ENCODE measurements at regions not wholly inside any gene's neighbourhood (a gene's known extent, or its start where the extent isn't known, plus 50 kb on each side); places are given as distances from the start of the nearest gene placed in this dataset.
"Not testable (repeated sequence)": the region's sequence is repeated elsewhere in the genome, so short reads cannot be mapped to it uniquely, and the experiment has no call there.

GRCh38 chr15:84097053-84097452, 138.5 kb upstream of the GOLGA6L4 start:
- TF ChIP-seq, protein P1, sequence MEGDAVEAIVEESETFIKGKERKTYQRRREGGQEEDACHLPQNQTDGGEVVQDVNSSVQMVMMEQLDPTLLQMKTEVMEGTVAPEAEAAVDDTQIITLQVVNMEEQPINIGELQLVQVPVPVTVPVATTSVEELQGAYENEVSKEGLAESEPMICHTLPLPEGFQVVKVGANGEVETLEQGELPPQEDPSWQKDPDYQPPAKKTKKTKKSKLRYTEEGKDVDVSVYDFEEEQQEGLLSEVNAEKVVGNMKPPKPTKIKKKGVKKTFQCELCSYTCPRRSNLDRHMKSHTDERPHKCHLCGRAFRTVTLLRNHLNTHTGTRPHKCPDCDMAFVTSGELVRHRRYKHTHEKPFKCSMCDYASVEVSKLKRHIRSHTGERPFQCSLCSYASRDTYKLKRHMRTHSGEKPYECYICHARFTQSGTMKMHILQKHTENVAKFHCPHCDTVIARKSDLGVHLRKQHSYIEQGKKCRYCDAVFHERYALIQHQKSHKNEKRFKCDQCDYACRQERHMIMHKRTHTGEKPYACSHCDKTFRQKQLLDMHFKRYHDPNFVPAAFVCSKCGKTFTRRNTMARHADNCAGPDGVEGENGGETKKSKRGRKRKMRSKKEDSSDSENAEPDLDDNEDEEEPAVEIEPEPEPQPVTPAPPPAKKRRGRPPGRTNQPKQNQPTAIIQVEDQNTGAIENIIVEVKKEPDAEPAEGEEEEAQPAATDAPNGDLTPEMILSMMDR (conservative IDR thresholded peaks at IDR 0.05; ENCODE audit: low read length) = not testable (repeated sequence)
- not testable (repeated sequence) for TF ChIP-seq EZH2phosphoT487 (IDR thresholded peaks at IDR 0.05; ENCODE audit: borderline replicate concordance)

Data from Loucy (cell line).